Adrenal gland (tissue), 9 donors: ENCODE measurements at regions not wholly inside any gene's neighbourhood (a gene's known extent, or its start where the extent isn't known, plus 50 kb on each side); places are given as distances from the start of the nearest gene placed in this dataset.

Experiments used
- DNase-seq, 7 donors: peaks; one replicate each; pipeline ENCODE4 v3.0.0-alpha.2; 2019 to 2020
- H3K27ac ChIP-seq, 5 donors: fragments of 200-600 bp; sonication (generic) in 4 of 5; 1 replicate in 3 of 5; 2 replicates in 2 of 5; pipeline versions ENCODE4 v1.5.1 to v1.8.0; 2016 to 2020; ENCODE audit warnings: mild to moderate bottlenecking in 1 of 5
- H3K27me3 ChIP-seq: fragments of 200-600 bp; 2 replicates; pipeline ENCODE4 v1.8.0; 2021
- H3K36me3 ChIP-seq, 2 donors: fragments of 200-600 bp; replicated peaks in 1 of 2; 1 replicate in 1 of 2; 2 replicates in 1 of 2; pipeline versions ENCODE4 v1.5.1 to v1.8.0; 2018 to 2022
- H3K4me1 ChIP-seq, 2 donors: fragments of 200-600 bp; replicated peaks in 1 of 2; 1 replicate in 1 of 2; 2 replicates in 1 of 2; pipeline versions ENCODE4 v1.5.1 to v1.8.0; 2018 to 2021
- H3K4me3 ChIP-seq, 4 donors: fragments of 200-600 bp; sonication (generic) in 3 of 4; one replicate each; pipeline ENCODE4 v1.5.1; 2016 to 2018
- H3K9me3 ChIP-seq, 3 donors: fragments of 200-600 bp; sonication (generic) in 1 of 3; replicated peaks in 1 of 3; 1 replicate in 2 of 3; 2 replicates in 1 of 3; pipeline versions ENCODE4 v1.5.1 to v1.8.0; 2016 to 2021
- POLR2A ChIP-seq, 2 donors: fragments of 450-650 bp; IDR thresholded peaks; one replicate each; pipeline ENCODE4 v1.6.1; 2017; ENCODE audit warnings: antibody characterized with exemption in 2 of 2, mild to moderate bottlenecking in 2 of 2, moderate library complexity in 1 of 2
- WGBS, 4 donors: extraction: QIAGEN DNeasy Blood & Tissue Kit in 2 of 4; methylation state at CpG; one replicate each; pipeline versions ENCODE4 v1.1.5 to v1.1.7; 2013 to 2017; 5-methylcytosine and 5-hydroxymethylcytosine counted together
- intact Hi-C, 2 donors: fragments of 100-400 bp; cut with DNase I; formaldehyde crosslinking; loops; one replicate each; pipeline versions ENCODE4 v1.14.1 to v1.15.0; 2022 to 2023
- TF ChIP-seq, protein P1 (sequence below), 6 experiments: fragments of 450-650 bp in 4 of 6; fragments of 200-600 bp in 2 of 6; sonication (generic) in 1 of 6; IDR thresholded peaks; 1 replicate in 5 of 6; 2 replicates in 1 of 6; pipeline versions ENCODE4 v1.5.1 to v1.8.0; 2016 to 2021; ENCODE audit warnings: antibody characterized with exemption in 6 of 6, mild to moderate bottlenecking in 2 of 6, moderate library complexity in 1 of 6
- donor health status: healthy with polysubstance abuse.
- donor health status: Bipolar disorder and iron deficiency.
- donor health status: DM: yes; HTN: yes; CAD: no.
- donor health status: DM: no; HTN: no; CAD: no.
- donor health status: DM: no; HTN: no; CAD: no.

DNA sequence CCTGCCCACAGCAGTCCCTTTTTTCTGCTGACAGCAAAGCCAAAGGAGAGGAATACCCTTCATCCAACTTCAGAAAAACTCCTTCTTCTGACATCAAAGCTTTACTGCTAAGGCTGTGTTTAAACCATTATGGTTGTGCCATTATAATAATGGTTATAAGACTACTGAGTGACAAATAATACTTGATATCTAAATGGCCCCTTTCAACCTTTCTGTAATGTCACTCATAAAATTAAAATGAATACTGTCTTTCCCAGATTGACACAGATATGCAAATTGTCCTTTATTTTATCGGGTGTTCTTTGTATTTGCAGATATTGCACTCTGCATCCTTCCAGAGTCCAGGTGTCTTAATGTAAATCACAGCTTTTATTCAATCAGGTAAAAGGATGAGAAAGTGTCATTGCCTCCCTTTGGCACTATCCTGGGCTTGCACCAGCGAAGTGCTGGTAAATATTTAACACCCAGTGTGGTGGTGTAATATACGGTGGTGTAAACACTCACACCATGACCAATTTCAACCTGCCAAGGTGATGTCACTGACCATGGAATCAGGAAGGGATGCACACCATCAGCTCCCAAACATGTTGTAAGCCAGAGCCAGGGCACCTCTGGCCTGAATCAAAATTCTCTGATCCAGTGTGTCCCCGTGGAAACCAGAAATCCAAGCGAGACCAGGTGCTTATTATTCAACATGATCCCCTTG, 139.4 kb upstream of the TENM3 start:
- Histone ChIP-seq H3K27ac (no peak overlapping the region), H3K4me1 (no peaks in the 10 kb centered on the region), H3K36me3 (no peaks in the 10 kb centered on the region), H3K27me3 (no peaks in the 10 kb centered on the region), H3K4me3 (no peak overlapping the region), H3K9me3 (no peaks in the 10 kb centered on the region)
- DNase-seq: no peak
- 75 to 87% (median 83%) methylated on average over 5 of the region's 5 CpGs for WGBS, 4 donors
- TF ChIP-seq, protein P1, sequence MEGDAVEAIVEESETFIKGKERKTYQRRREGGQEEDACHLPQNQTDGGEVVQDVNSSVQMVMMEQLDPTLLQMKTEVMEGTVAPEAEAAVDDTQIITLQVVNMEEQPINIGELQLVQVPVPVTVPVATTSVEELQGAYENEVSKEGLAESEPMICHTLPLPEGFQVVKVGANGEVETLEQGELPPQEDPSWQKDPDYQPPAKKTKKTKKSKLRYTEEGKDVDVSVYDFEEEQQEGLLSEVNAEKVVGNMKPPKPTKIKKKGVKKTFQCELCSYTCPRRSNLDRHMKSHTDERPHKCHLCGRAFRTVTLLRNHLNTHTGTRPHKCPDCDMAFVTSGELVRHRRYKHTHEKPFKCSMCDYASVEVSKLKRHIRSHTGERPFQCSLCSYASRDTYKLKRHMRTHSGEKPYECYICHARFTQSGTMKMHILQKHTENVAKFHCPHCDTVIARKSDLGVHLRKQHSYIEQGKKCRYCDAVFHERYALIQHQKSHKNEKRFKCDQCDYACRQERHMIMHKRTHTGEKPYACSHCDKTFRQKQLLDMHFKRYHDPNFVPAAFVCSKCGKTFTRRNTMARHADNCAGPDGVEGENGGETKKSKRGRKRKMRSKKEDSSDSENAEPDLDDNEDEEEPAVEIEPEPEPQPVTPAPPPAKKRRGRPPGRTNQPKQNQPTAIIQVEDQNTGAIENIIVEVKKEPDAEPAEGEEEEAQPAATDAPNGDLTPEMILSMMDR (IDR thresholded peaks at IDR 0.05): no peak
- no peak for TF ChIP-seq POLR2A (IDR thresholded peaks at IDR 0.05)
- intact Hi-C loops: no loop called here

DNA sequence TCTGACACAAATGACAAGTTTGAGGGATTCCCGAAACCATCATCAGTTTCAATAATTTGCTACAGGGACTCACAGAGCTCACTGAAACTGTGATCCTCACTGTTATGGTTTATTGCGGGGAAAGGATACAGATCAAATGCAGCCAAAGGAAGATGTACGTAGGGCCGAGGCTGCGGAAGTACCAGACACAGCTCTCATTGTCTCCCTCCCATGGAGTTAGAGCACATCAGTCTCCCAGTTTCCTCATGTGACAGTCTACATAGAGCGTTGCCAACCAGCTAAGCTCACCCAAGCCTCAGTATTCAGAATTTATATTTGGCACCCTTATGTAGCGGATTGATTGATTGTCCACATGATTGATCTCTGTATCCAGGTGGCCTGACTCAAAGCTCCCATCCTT, 137.8 kb upstream of the TENM3 start:
- Histone ChIP-seq H3K4me3 (no peak overlapping the region), H3K4me1 (no peaks in the 10 kb centered on the region), H3K36me3 (no peaks in the 10 kb centered on the region), H3K27ac (no peak overlapping the region), H3K27me3 (no peaks in the 10 kb centered on the region), H3K9me3 (no peaks in the 10 kb centered on the region)
- no peak for DNase-seq
- TF ChIP-seq, protein P1 (IDR thresholded peaks at IDR 0.05): no peak
- no peak for TF ChIP-seq POLR2A (IDR thresholded peaks at IDR 0.05)
- 89 to 95% (median 92%) methylated on average over 7 of the region's 7 CpGs for WGBS, 4 donors
- intact Hi-C loops: no loop called here

DNA sequence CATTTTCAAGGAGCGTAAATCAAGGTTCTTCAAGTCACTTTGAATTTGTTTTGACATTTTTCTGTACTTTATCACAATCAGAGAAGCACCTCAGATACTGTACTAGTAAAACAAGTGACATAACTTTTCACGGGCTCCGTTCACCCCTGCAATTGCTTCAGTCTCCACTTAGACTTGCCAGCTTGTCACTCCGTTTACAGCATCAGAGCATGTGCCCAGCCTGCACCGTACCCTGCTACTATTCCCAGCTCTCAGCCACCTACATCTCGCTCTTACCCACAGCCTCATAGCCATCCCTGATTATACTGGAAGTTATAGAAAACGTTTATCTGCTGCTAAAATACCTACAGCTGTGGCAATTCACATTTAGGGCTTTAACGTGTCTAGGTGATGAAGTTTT, 135.3 kb upstream of the TENM3 start:
- Histone ChIP-seq H3K36me3 (no peaks in the 10 kb centered on the region), H3K27me3 (no peaks in the 10 kb centered on the region), H3K27ac (no peak overlapping the region), H3K4me1 (no peaks in the 10 kb centered on the region), H3K4me3 (no peak overlapping the region), H3K9me3 (no peaks in the 10 kb centered on the region)
- no peak for TF ChIP-seq POLR2A (IDR thresholded peaks at IDR 0.05)
- TF ChIP-seq, protein P1 (IDR thresholded peaks at IDR 0.05): no peak
- 73 to 81% (median 79%) methylated on average over 8 of the region's 8 CpGs for WGBS, 4 donors
- intact Hi-C loops: no loop called here
- no peak for DNase-seq

DNA sequence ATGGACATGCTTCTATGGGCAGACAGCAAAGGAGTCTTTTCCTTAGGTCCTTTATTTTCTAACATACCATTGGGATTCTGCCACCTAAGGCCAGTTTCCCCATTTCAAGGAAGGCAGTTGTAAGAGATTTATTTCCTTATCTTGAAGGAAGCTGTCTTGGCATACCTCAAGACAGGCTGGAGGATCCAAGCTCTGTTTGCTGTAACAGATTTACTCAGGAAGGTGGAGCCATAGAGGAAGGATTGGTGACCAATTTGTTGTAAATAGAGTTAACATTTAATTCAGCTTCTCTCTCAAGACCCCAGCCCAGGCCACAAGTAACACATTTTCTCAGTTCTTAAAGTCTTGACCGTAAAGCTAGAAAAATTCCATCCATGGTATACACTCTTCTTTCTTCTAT, 131.6 kb upstream of the TENM3 start:
- no peak overlapping the region for H3K27ac ChIP-seq
- no peaks in the 10 kb centered on the region for H3K36me3 ChIP-seq
- H3K9me3 ChIP-seq: no peaks in the 10 kb centered on the region
- 94 to 100% (median 96%) methylated on average over 1 of the region's 1 CpG for WGBS, 4 donors
- H3K4me3 ChIP-seq: no peak overlapping the region
- TF ChIP-seq, protein P1 (IDR thresholded peaks at IDR 0.05): no peak
- TF ChIP-seq POLR2A (IDR thresholded peaks at IDR 0.05): no peak
- intact Hi-C loops: no loop called here
- no peak for DNase-seq
- no peaks in the 10 kb centered on the region for H3K4me1 ChIP-seq
- no peaks in the 10 kb centered on the region for H3K27me3 ChIP-seq
